OCI-LY1 (cell line): ENCODE measurements at regions not wholly inside any gene's neighbourhood (a gene's known extent, or its start where the extent isn't known, plus 50 kb on each side); places are given as distances from the start of the nearest gene placed in this dataset.

Source experiments
- H2AFZ ChIP-seq: fragments of 200-600 bp; sonication (generic), shearing (Covaris generic); 2 replicates; pipeline ENCODE4 v1.6.0; 2014; ENCODE audit warnings: antibody characterized with exemption, mild to moderate bottlenecking, low read length
- H3F3A ChIP-seq: fragments of 200-600 bp; sonication (generic), shearing (Covaris generic); 2 replicates; pipeline ENCODE4 v1.6.0; 2014; ENCODE audit warnings: mild to moderate bottlenecking, antibody characterized with exemption, low read length, moderate library complexity; ENCODE audit not compliant: insufficient read depth
- H3K27ac ChIP-seq: fragments of 200-600 bp; sonication (generic); 2 replicates; pipeline ENCODE4 v1.5.1; 2014; ENCODE audit warnings: low read length, mixed run types, mild to moderate bottlenecking, low read depth; ENCODE audit not compliant: poor library complexity, severe bottlenecking
- H3K27me3 ChIP-seq: fragments of 200-600 bp; sonication (generic); 2 replicates; pipeline ENCODE4 v1.6.0; 2014; ENCODE audit warnings: antibody characterized with exemption, mild to moderate bottlenecking, low read length, moderate library complexity; ENCODE audit not compliant: insufficient read depth
- H3K36me3 ChIP-seq: fragments of 200-600 bp; sonication (generic); 2 replicates; pipeline ENCODE4 v1.6.1; 2014; ENCODE audit warnings: mild to moderate bottlenecking, antibody characterized with exemption, low read length, moderate library complexity, mixed read lengths; ENCODE audit not compliant: insufficient read depth
- H3K4me1 ChIP-seq: fragments of 200-600 bp; sonication (generic); 2 replicates; pipeline ENCODE4 v1.5.1; 2014; ENCODE audit warnings: mild to moderate bottlenecking, low read length, moderate library complexity; ENCODE audit not compliant: insufficient read depth, severe bottlenecking
- H3K4me2 ChIP-seq: fragments of 200-600 bp; sonication (generic), shearing (Covaris generic); 2 replicates; pipeline ENCODE4 v1.6.1; 2014; ENCODE audit warnings: low read length
- H3K4me3 ChIP-seq: fragments of 200-600 bp; sonication (generic); 2 replicates; pipeline ENCODE4 v1.5.1; 2014; ENCODE audit warnings: low read length, low read depth, mild to moderate bottlenecking, mixed read lengths; ENCODE audit not compliant: poor library complexity, severe bottlenecking
- H3K79me2 ChIP-seq: fragments of 200-600 bp; shearing (Covaris generic); 2 replicates; pipeline ENCODE4 v1.6.1; 2016; ENCODE audit warnings: mixed run types, low read length, mixed read lengths; ENCODE audit not compliant: insufficient read depth
- H3K9ac ChIP-seq: fragments of 200-600 bp; sonication (generic), shearing (Covaris generic); 2 replicates; pipeline ENCODE4 v1.6.1; 2014; ENCODE audit warnings: mild to moderate bottlenecking, low read length, mixed read lengths
- H3K9me2 ChIP-seq: fragments of 200-600 bp; sonication (generic), shearing (Covaris generic); 2 replicates; pipeline ENCODE4 v1.6.1; 2014; ENCODE audit warnings: low read depth, mild to moderate bottlenecking, low read length, mixed read lengths
- H3K9me3 ChIP-seq: fragments of 200-600 bp; shearing (Covaris generic); 2 replicates; pipeline ENCODE4 v1.6.1; 2014; ENCODE audit warnings: low read length, mixed read lengths
- H4K20me1 ChIP-seq: fragments of 200-600 bp; sonication (generic), shearing (Covaris generic); 2 replicates; pipeline ENCODE4 v1.6.0; 2016; ENCODE audit warnings: mild to moderate bottlenecking, low read length; ENCODE audit not compliant: insufficient read depth
- EZH2 ChIP-seq: fragments of 200-600 bp; sonication (generic), shearing (Covaris generic); IDR thresholded peaks from 2 replicates; pipeline ENCODE4 v1.8.0; 2017; ENCODE audit warnings: borderline replicate concordance, mixed run types, mild to moderate bottlenecking, antibody characterized with exemption, low read length, moderate library complexity, mixed read lengths
- TF ChIP-seq, protein P1 (sequence below): fragments of 200-600 bp; sonication (generic), shearing (Covaris generic); IDR thresholded peaks from 2 replicates; pipeline ENCODE4 v1.5.1; 2017; ENCODE audit warnings: mild to moderate bottlenecking, antibody characterized with exemption, low read length, moderate library complexity, mixed read lengths

GRCh38 chr11:28524098-28524497 lies 415.9 kb downstream of the METTL15 start:
- no peak overlapping the region for H3K27ac ChIP-seq
- no peaks in the 10 kb centered on the region for H3K79me2 ChIP-seq
- H3K27me3 ChIP-seq: no peaks in the 10 kb centered on the region
- no peaks in the 10 kb centered on the region for H3K9me2 ChIP-seq
- H3K9me3 ChIP-seq: no peaks in the 10 kb centered on the region
- H3K9ac ChIP-seq: no peak overlapping the region
- no peaks in the 10 kb centered on the region for H3K36me3 ChIP-seq
- H3F3A ChIP-seq: no peaks in the 10 kb centered on the region
- H3K4me1 ChIP-seq: no peaks in the 10 kb centered on the region
- no peak overlapping the region for H3K4me2 ChIP-seq
- TF ChIP-seq, protein P1, sequence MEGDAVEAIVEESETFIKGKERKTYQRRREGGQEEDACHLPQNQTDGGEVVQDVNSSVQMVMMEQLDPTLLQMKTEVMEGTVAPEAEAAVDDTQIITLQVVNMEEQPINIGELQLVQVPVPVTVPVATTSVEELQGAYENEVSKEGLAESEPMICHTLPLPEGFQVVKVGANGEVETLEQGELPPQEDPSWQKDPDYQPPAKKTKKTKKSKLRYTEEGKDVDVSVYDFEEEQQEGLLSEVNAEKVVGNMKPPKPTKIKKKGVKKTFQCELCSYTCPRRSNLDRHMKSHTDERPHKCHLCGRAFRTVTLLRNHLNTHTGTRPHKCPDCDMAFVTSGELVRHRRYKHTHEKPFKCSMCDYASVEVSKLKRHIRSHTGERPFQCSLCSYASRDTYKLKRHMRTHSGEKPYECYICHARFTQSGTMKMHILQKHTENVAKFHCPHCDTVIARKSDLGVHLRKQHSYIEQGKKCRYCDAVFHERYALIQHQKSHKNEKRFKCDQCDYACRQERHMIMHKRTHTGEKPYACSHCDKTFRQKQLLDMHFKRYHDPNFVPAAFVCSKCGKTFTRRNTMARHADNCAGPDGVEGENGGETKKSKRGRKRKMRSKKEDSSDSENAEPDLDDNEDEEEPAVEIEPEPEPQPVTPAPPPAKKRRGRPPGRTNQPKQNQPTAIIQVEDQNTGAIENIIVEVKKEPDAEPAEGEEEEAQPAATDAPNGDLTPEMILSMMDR: no peak
- no peak overlapping the region for H2AFZ ChIP-seq
- no peak overlapping the region for H3K4me3 ChIP-seq
- H4K20me1 ChIP-seq: no peaks in the 10 kb centered on the region

DNA sequence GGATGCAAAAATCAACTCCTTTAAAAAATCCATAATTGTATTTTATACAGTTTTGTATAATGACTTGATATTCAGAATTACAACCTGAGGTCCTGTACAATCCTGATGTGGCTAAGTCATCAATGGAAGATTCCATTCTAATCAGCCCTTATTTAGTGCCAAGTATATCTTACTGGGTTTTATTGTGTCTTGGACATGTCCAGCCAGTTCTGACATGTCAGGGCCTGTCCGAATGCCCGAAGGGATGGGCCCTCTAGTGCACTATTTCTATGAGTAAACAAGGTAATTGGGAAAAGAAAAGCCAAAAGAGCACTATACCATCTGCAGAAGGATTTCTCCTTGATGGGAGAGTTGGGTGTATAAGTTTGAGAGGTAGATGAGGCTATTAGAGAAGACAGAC lies 412.9 kb downstream of the METTL15 start:
- Histone ChIP-seq H3K4me1 (no peaks in the 10 kb centered on the region), H3K9me2 (no peaks in the 10 kb centered on the region), H3K36me3 (no peaks in the 10 kb centered on the region), H3K4me3 (no peak overlapping the region), H4K20me1 (no peaks in the 10 kb centered on the region), H3K27ac (no peak overlapping the region), H3K79me2 (no peaks in the 10 kb centered on the region), H3K4me2 (no peak overlapping the region), H3K9me3 (no peaks in the 10 kb centered on the region), H3F3A (no peaks in the 10 kb centered on the region), H3K9ac (no peak overlapping the region), H3K27me3 (no peaks in the 10 kb centered on the region), H2AFZ (no peak overlapping the region)
- no peak for TF ChIP-seq EZH2
- TF ChIP-seq, protein P1: no peak

- no peaks in the 10 kb centered on the region for H3K79me2 ChIP-seq
- H3K4me3 ChIP-seq: no peak overlapping the region
- H4K20me1 ChIP-seq: no peaks in the 10 kb centered on the region
- H3K36me3 ChIP-seq: no peaks in the 10 kb centered on the region
- H3K27me3 ChIP-seq: no peaks in the 10 kb centered on the region
- no peak overlapping the region for H2AFZ ChIP-seq
- no peaks in the 10 kb centered on the region for H3K9me3 ChIP-seq
- H3K9ac ChIP-seq: no peak overlapping the region
- no peak overlapping the region for H3K4me2 ChIP-seq
- no peak for TF ChIP-seq EZH2
- TF ChIP-seq, protein P1: no peak
- H3K9me2 ChIP-seq: no peaks in the 10 kb centered on the region
- H3K4me1 ChIP-seq: no peaks in the 10 kb centered on the region
- no peaks in the 10 kb centered on the region for H3F3A ChIP-seq
- H3K27ac ChIP-seq: no peak overlapping the region
These were observed 412.1 kb downstream of the METTL15 start for GRCh38 chr11:28520291-28520690.
